ENCODE measurements at regions not wholly inside any gene's neighbourhood (a gene's known extent, or its start where the extent isn't known, plus 50 kb on each side); places are given as distances from the start of the nearest gene placed in this dataset.
"Not testable (repeated sequence)": the region's sequence is repeated elsewhere in the genome, so short reads cannot be mapped to it uniquely, and the experiment has no call there.

- in situ Hi-C loops (cut with HindIII; ENCODE audit: low pct_unique_long_range_greater_than_20kb, low sequenced_read_pairs): no loop called here
- DNase-seq (ENCODE audit: low read depth): no peak
These were observed 532.4 kb upstream of the ITGA1 start for GRCh38 chr5:52255308-52255707.

GRCh38 chr5:52262844-52263243, 524.9 kb upstream of the ITGA1 start:
- no peak for DNase-seq (ENCODE audit: low read depth)
- in situ Hi-C loops (cut with HindIII; ENCODE audit: low pct_unique_long_range_greater_than_20kb, low sequenced_read_pairs): no loop called here

- in situ Hi-C loops (cut with HindIII; ENCODE audit: low pct_unique_long_range_greater_than_20kb, low sequenced_read_pairs): no loop called here
- DNase-seq (ENCODE audit: low read depth): no peak
These were observed 518.3 kb upstream of the ITGA1 start for GRCh38 chr5:52269401-52269800.

- no peak for DNase-seq (ENCODE audit: low read depth)
- in situ Hi-C loops (cut with HindIII; ENCODE audit: low pct_unique_long_range_greater_than_20kb, low sequenced_read_pairs): no loop called here
These were observed 517.9 kb upstream of the ITGA1 start for GRCh38 chr5:52269859-52270258.

- DNase-seq (ENCODE audit: low read depth): no peak
These were observed 512.1 kb upstream of the ITGA1 start for GRCh38 chr5:52275639-52276038.

GRCh38 chr5:52277101-52277500, 510.6 kb upstream of the ITGA1 start:
- in situ Hi-C loops (cut with HindIII; ENCODE audit: low pct_unique_long_range_greater_than_20kb, low sequenced_read_pairs): no loop called here
- no peak for DNase-seq (ENCODE audit: low read depth)

More at GRCh38 chr5:52275639-52276038, 512.1 kb upstream of the ITGA1 start:
- in situ Hi-C loops (cut with HindIII; ENCODE audit: low pct_unique_long_range_greater_than_20kb, low sequenced_read_pairs): no loop called here

- in situ Hi-C loops (cut with HindIII; ENCODE audit: low pct_unique_long_range_greater_than_20kb, low sequenced_read_pairs): no loop called here
- no peak for DNase-seq (ENCODE audit: low read depth)
These were observed 505.1 kb upstream of the ITGA1 start for GRCh38 chr5:52282647-52283046.

GRCh38 chr5:52283221-52283620, 504.5 kb upstream of the ITGA1 start:
- no peak for DNase-seq (ENCODE audit: low read depth)
- in situ Hi-C loops (cut with HindIII; ENCODE audit: low pct_unique_long_range_greater_than_20kb, low sequenced_read_pairs): no loop called here

- in situ Hi-C loops (cut with HindIII; ENCODE audit: low pct_unique_long_range_greater_than_20kb, low sequenced_read_pairs): no loop called here
- no peak for DNase-seq (ENCODE audit: low read depth)
These were observed 486.9 kb upstream of the ITGA1 start for GRCh38 chr5:52300703-52301372.

- DNase-seq (ENCODE audit: low read depth): peak; percentile 3
- in situ Hi-C loops (cut with HindIII; ENCODE audit: low pct_unique_long_range_greater_than_20kb, low sequenced_read_pairs): not testable (repeated sequence)
These were observed 482.9 kb upstream of the ITGA1 start for GRCh38 chr5:52304816-52305215.

GRCh38 chr5:52328220-52328806, 459.4 kb upstream of the ITGA1 start:
- in situ Hi-C loops (cut with HindIII; ENCODE audit: low pct_unique_long_range_greater_than_20kb, low sequenced_read_pairs): no loop called here
- no peak for DNase-seq (ENCODE audit: low read depth)

GRCh38 chr5:52331725-52332124, 456.0 kb upstream of the ITGA1 start:
- in situ Hi-C loops (cut with HindIII; ENCODE audit: low pct_unique_long_range_greater_than_20kb, low sequenced_read_pairs): no loop called here
- DNase-seq (ENCODE audit: low read depth): no peak

GRCh38 chr5:52334367-52334766, 453.3 kb upstream of the ITGA1 start:
- in situ Hi-C loops (cut with HindIII; ENCODE audit: low pct_unique_long_range_greater_than_20kb, low sequenced_read_pairs): no loop called here

GRCh38 chr5:52339285-52339684, 448.4 kb upstream of the ITGA1 start:
- in situ Hi-C loops (cut with HindIII; ENCODE audit: low pct_unique_long_range_greater_than_20kb, low sequenced_read_pairs): no loop called here
- no peak for DNase-seq (ENCODE audit: low read depth)

More at GRCh38 chr5:52334367-52334766, 453.3 kb upstream of the ITGA1 start:
- no peak for DNase-seq (ENCODE audit: low read depth)

- no peak for DNase-seq (ENCODE audit: low read depth)
- in situ Hi-C loops (cut with HindIII; ENCODE audit: low pct_unique_long_range_greater_than_20kb, low sequenced_read_pairs): no loop called here
These were observed 445.4 kb upstream of the ITGA1 start for GRCh38 chr5:52342361-52342760.

- in situ Hi-C loops (cut with HindIII; ENCODE audit: low pct_unique_long_range_greater_than_20kb, low sequenced_read_pairs): no loop called here
- no peak for DNase-seq (ENCODE audit: low read depth)
These were observed 431.3 kb upstream of the ITGA1 start for GRCh38 chr5:52356311-52356918.

- in situ Hi-C loops (cut with HindIII; ENCODE audit: low pct_unique_long_range_greater_than_20kb, low sequenced_read_pairs): no loop called here
- DNase-seq (ENCODE audit: low read depth): no peak
These were observed 428.5 kb upstream of the ITGA1 start for GRCh38 chr5:52359261-52359660.

- in situ Hi-C loops (cut with HindIII; ENCODE audit: low pct_unique_long_range_greater_than_20kb, low sequenced_read_pairs): no loop called here
- no peak for DNase-seq (ENCODE audit: low read depth)
These were observed 426.7 kb upstream of the ITGA1 start for GRCh38 chr5:52360985-52361384.

- in situ Hi-C loops (cut with HindIII; ENCODE audit: low pct_unique_long_range_greater_than_20kb, low sequenced_read_pairs): no loop called here
- no peak for DNase-seq (ENCODE audit: low read depth)
These were observed 413.4 kb upstream of the ITGA1 start for GRCh38 chr5:52374286-52374685.

GRCh38 chr5:52375969-52376368, 411.7 kb upstream of the ITGA1 start:
- DNase-seq (ENCODE audit: low read depth): no peak
- in situ Hi-C loops (cut with HindIII; ENCODE audit: low pct_unique_long_range_greater_than_20kb, low sequenced_read_pairs): no loop called here
